ENCODE measurements at regions not wholly inside any gene's neighbourhood (a gene's known extent, or its start where the extent isn't known, plus 50 kb on each side); places are given as distances from the start of the nearest gene placed in this dataset.

DNA sequence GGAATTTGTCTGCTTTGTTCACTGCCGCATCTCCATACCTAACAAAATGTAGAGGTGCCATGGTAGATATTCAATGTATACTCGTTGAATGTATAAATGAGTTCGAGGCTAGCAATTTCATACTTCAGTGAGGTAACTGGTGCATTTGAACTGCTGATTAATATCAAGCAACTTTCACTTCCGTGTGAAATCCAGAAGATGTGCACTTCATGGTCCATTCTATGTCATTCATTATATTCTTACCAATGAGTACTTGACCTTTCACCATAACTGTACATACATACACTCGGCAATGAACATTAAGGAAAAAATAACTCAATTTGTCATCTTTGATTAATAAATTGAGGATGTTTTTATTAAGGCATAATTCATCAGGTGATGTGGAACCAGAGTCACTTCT, 598.5 kb downstream of the ZNF385D start:
- H3K4me3 ChIP-seq (ENCODE audit: low read depth, low read length): no peak overlapping the region
- TF ChIP-seq, protein P1, sequence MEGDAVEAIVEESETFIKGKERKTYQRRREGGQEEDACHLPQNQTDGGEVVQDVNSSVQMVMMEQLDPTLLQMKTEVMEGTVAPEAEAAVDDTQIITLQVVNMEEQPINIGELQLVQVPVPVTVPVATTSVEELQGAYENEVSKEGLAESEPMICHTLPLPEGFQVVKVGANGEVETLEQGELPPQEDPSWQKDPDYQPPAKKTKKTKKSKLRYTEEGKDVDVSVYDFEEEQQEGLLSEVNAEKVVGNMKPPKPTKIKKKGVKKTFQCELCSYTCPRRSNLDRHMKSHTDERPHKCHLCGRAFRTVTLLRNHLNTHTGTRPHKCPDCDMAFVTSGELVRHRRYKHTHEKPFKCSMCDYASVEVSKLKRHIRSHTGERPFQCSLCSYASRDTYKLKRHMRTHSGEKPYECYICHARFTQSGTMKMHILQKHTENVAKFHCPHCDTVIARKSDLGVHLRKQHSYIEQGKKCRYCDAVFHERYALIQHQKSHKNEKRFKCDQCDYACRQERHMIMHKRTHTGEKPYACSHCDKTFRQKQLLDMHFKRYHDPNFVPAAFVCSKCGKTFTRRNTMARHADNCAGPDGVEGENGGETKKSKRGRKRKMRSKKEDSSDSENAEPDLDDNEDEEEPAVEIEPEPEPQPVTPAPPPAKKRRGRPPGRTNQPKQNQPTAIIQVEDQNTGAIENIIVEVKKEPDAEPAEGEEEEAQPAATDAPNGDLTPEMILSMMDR (conservative IDR thresholded peaks at IDR 0.05; ENCODE audit: low read depth, low read length): no peak
- no peak for DNase-seq (ENCODE audit: low read depth)

DNA sequence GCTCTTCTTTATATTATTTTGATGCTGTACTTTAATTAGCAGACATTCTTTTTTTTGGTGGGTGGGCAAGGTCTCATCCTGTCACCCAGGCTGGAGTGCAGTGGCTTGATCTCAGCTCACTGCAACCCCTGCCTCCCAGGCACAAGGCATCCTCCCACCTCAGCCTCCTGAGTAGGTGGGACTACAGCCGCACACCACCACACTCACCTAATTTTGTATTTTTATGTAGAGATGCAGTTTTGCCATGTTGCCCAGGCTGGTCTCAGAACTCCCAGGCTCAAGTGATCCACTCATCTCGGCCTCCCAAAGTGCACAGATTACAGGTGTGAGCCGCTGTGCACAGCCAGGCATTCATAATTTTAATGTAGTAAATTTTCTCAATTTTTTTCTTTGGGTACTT, 608.1 kb downstream of the ZNF385D start:
- TF ChIP-seq, protein P1 (conservative IDR thresholded peaks at IDR 0.05; ENCODE audit: low read depth, low read length): no peak
- no peak overlapping the region for H3K4me3 ChIP-seq (ENCODE audit: low read depth, low read length)
- no peak for DNase-seq (ENCODE audit: low read depth)

DNA sequence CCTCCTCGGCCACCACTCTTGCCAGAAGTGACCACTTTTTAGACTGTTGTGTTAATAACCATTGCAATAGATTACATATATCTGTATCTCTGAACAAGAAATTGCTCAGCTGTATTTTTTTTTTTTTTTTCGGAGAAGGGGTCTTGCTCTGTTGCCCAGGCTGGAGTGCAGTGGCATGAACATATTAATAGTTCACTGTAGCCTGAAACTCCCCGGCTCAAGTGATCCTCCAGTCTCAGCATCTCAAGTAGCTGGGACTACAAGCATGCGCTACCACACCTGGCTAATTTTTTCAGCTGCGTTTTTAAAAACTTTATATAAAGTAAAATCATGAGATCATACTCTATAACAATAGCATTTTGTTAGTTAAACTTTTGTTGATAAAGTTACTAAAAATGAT, 609.0 kb downstream of the ZNF385D start:
- no peak for DNase-seq (ENCODE audit: low read depth)
- TF ChIP-seq, protein P1 (conservative IDR thresholded peaks at IDR 0.05; ENCODE audit: low read depth, low read length): no peak
- H3K4me3 ChIP-seq (ENCODE audit: low read depth, low read length): no peak overlapping the region

DNA sequence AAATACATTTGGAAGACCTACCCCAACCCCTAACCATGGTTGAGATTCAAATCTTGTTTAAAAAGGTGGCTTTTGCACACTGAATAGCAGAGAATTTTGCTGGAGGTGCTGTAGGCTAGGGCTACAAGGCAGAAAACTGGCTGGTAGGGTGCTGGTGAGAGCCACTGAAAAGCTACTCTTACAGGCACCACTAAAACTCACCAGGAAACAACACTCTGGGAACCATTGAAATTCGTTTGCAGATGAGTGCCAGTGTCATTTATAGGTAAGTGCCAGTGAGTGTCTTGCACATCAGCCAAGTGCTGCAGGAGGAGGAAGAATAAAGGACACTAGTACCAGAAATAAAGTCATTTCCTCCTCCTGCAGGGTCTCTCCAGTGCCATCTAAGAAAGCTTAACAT, 610.2 kb downstream of the ZNF385D start:
- no peak overlapping the region for H3K4me3 ChIP-seq (ENCODE audit: low read depth, low read length)
- TF ChIP-seq, protein P1 (conservative IDR thresholded peaks at IDR 0.05; ENCODE audit: low read depth, low read length): no peak
- no peak for DNase-seq (ENCODE audit: low read depth)

DNA sequence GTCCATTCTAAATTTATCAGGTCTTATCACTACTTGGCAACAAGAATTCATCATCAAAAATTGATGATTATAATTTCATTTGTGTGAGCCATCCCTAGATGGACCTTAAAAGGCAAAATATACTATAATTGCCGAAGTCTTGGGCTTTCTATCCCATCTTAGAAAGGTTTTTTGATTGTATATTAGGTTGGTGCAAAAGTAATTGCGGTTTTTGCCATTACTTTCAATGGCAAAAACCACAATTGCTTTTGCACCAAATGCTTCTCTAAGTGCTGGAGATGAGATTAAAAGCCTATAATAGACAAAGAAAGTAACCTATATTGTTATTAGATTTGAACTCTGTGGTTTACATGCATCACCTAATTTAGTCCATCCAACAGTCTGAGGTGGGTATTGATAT, 612.9 kb downstream of the ZNF385D start:
- TF ChIP-seq, protein P1 (conservative IDR thresholded peaks at IDR 0.05; ENCODE audit: low read depth, low read length): no peak
- DNase-seq (ENCODE audit: low read depth): no peak
- H3K4me3 ChIP-seq (ENCODE audit: low read depth, low read length): no peak overlapping the region

DNA sequence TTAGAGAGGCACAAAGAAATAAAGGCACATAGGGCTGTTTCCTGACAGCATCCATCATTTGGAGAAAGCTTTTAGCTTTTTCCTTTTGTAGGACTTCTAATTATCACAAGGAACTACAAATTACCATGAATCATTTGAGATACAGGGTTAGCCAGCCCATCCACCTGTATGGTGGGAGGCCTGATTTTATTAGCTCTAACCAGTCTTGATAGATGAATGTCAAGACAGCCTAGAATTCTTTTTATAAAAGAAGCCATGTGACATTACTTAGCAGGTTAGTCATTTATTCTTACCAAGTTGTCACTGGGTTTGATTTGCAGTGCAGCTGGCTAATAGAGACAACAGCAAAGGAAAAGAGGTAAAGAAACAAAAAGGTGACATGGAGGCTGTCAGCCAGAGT, 618.1 kb downstream of the ZNF385D start:
- TF ChIP-seq, protein P1 (conservative IDR thresholded peaks at IDR 0.05; ENCODE audit: low read depth, low read length): no peak
- no peak overlapping the region for H3K4me3 ChIP-seq (ENCODE audit: low read depth, low read length)
- DNase-seq (ENCODE audit: low read depth): no peak

DNA sequence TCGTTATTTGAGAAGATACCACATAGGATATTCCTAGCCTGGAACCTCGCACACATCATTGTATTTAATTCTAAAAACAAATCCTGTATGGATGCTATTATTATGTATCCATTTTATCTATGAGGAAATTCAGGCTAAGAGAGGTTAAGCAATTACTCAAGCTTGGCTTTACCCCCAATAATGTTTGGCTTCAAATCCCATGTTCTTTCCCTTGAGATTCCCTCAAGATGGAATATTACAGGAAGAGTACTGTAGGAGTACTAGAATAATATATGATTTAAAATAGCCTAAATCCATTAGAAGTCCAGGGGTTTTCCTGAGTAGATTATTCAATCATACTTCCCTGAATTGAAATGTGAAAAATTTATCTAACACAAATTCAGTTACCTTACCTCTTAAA, 630.2 kb downstream of the ZNF385D start:
- TF ChIP-seq, protein P1 (conservative IDR thresholded peaks at IDR 0.05; ENCODE audit: low read depth, low read length): no peak
- H3K4me3 ChIP-seq (ENCODE audit: low read depth, low read length): no peak overlapping the region
- DNase-seq (ENCODE audit: low read depth): no peak

Measured in epithelial cell of proximal tubule (primary cell).